Mesodermal cell (in vitro differentiated cells): ENCODE measurements at regions not wholly inside any gene's neighbourhood (a gene's known extent, or its start where the extent isn't known, plus 50 kb on each side); places are given as distances from the start of the nearest gene placed in this dataset.

ENCODE experiments used
- H3K27ac ChIP-seq: 2 replicates; pipeline ENCODE4 v1.7.0; 2013; ENCODE audit warnings: mild to moderate bottlenecking, low read depth, low read length, moderate library complexity; ENCODE audit not compliant: severe bottlenecking
- H3K36me3 ChIP-seq: 2 replicates; pipeline ENCODE4 v1.7.1; 2013; ENCODE audit warnings: mild to moderate bottlenecking, low read length, moderate library complexity; ENCODE audit not compliant: control insufficient read depth, insufficient read depth
- H3K4me1 ChIP-seq: one replicate; pipeline ENCODE4 v1.7.1; 2013; ENCODE audit warnings: mild to moderate bottlenecking, low read length; ENCODE audit not compliant: insufficient read depth, control insufficient read depth, poor library complexity, severe bottlenecking
- H3K4me3 ChIP-seq: 2 replicates; pipeline ENCODE4 v1.7.0; 2013; ENCODE audit warnings: low read length, control low read depth, mild to moderate bottlenecking; ENCODE audit not compliant: insufficient read depth, poor library complexity, severe bottlenecking; ENCODE audit errors: extremely low read depth
- H3K9me3 ChIP-seq: 2 replicates; pipeline ENCODE4 v1.7.1; 2013; ENCODE audit warnings: mild to moderate bottlenecking, low read length, moderate library complexity; ENCODE audit not compliant: control insufficient read depth
- WGBS, 2 experiments: methylation state at CpG; one replicate each; pipeline ENCODE4 v1.1.5; 2013; ENCODE audit warnings: missing lambda C conversion rate in 2 of 2; ENCODE audit not compliant: insufficient coverage in 2 of 2; 5-methylcytosine and 5-hydroxymethylcytosine counted together

DNA sequence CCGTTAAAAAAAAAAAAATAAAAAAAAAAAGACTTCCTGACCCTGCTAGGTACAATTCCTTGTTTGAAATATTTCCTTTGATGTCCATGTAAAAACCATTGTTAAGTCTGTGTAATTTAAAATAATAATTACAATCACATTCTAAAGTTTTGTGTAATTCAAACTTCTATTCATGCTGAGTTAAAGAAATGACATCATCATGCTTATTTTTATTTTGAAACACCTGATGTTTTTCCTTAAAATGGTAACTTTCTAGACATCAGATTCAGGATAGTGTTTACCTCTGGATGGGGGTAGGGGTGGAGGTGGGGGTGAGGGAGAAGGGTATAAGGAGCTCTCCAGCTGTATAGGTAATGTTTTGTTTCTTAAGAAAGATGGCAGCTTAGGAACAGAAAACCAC, 92.8 kb downstream of the ADCYAP1 start:
- H3K27ac ChIP-seq = no peak overlapping the region
- no peaks in the 10 kb centered on the region for H3K4me1 ChIP-seq
- H3K36me3 ChIP-seq = no peaks in the 10 kb centered on the region
- no CpG with 5 or more reads among the region's 1 CpG for WGBS, 2 experiments
- no peak overlapping the region for H3K4me3 ChIP-seq
- peaks cover 15% of the 10 kb centered on the region for H3K9me3 ChIP-seq

DNA sequence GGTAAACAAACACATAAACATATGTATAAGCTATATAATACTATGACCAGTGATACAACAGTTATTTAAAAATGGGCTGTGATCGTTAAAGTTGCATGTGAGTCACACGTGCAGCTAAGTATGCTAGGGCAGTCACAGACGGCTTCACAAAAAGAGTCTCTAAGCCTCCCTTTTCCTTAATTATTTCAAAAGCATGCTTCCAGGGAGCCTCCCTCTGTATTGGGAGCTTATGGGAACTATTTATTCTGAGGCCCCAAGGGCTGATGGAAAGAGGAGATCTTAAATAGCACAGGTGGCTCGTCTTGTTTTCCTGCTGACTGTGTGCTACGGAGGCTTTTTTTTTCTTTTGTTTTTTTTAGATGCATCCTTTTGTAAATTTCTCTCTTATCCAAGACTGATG, 94.3 kb downstream of the ADCYAP1 start:
- Histone ChIP-seq H3K4me3 (no peak overlapping the region), H3K27ac (no peak overlapping the region), H3K36me3 (no peaks in the 10 kb centered on the region), H3K9me3 (peaks cover 10% of the 10 kb centered on the region), H3K4me1 (no peaks in the 10 kb centered on the region)
- WGBS, 2 experiments = 80% methylated on average over 1 of the region's 5 CpGs; no CpG with 5 or more reads in 1 of the 2 experiments

DNA sequence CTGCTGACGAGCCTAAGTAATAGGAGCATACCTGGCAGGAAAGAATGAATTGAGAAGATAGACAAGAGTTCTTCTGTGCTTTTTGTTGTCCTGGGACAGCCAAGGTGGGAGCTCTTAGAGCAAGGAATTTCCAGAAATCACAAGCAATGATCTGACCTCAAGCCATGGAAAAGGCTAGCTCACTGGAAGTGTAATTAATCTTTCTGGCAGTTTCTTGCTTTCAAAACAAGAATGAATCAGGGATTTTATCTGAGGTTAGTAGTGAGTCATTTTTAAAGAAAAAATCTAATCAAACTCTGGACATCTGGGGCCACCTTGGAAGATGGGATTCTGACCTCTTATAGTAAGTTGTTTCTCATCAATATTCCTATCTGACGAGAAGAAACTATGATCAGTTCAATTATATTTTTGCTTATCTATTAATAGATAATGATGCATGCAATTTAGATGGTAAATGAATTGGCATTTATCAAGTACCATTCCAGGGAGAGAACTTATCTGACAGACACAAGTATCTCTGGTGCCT, 98.0 kb downstream of the ADCYAP1 start:
- H3K4me1 ChIP-seq = no peaks in the 10 kb centered on the region
- H3K9me3 ChIP-seq = peaks cover 6% of the 10 kb centered on the region
- WGBS, 2 experiments = 86 to 100% methylated on average over 1 of the region's 2 CpGs
- no peak overlapping the region for H3K4me3 ChIP-seq
- no peaks in the 10 kb centered on the region for H3K36me3 ChIP-seq
- H3K27ac ChIP-seq = peak overlapping the region; percentile 7

DNA sequence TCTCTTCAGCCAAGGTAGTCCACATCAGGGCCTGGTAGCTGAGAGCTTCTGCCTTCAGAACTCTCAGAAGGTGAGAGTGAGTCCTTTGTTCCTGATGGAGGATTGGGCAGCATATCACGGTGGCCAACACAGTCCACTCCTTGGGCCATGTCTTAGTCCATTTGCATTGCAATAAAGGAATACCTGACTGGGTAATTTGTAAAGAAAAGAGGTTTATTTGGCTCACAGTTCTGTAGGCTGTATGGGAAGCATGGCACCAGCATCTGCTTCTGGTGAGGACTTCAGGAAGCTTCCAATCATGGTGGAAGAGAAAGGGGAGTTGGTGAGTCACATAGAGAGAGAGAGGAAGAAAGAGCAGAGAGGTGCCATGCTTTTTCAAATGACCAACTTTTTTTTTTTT, 98.8 kb downstream of the ADCYAP1 start:
- no peaks in the 10 kb centered on the region for H3K36me3 ChIP-seq
- no peak overlapping the region for H3K4me3 ChIP-seq
- no peaks in the 10 kb centered on the region for H3K4me1 ChIP-seq
- 100% methylated on average over 1 of the region's 1 CpG for WGBS, 2 experiments
- H3K9me3 ChIP-seq = peaks cover 6% of the 10 kb centered on the region
- H3K27ac ChIP-seq = no peak overlapping the region

DNA sequence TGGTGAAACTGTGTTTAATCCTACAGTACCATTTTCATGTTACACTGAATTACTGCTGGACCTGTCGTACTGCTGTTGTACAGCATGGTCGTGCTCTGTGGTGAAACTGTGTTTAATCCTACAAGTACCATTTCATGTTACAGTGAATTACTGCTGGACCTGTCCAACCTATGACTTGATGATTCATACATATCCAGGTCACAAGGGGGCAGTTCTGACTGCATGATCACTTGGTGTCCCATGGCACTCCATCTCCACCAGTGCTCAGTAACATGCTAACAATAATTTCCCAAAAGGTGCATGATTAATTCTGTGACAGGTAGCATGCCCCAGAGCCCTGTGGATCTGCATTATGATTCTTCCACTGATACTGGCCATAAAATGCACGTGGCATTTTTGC, 101.6 kb downstream of the ADCYAP1 start:
- no peaks in the 10 kb centered on the region for H3K4me1 ChIP-seq
- 83 to 84% methylated on average over 3 of the region's 3 CpGs for WGBS, 2 experiments
- H3K36me3 ChIP-seq = no peaks in the 10 kb centered on the region
- peaks cover 6% of the 10 kb centered on the region for H3K9me3 ChIP-seq
- no peak overlapping the region for H3K27ac ChIP-seq
- no peak overlapping the region for H3K4me3 ChIP-seq

GRCh38 chr18:1006965-1007364, 102.3 kb downstream of the ADCYAP1 start:
- 94 to 98% methylated on average over 4 to 5 of the region's 6 CpGs for WGBS, 2 experiments
- H3K4me3 ChIP-seq = no peak overlapping the region
- no peaks in the 10 kb centered on the region for H3K36me3 ChIP-seq
- H3K4me1 ChIP-seq = no peaks in the 10 kb centered on the region
- H3K9me3 ChIP-seq = peaks cover 6% of the 10 kb centered on the region
- no peak overlapping the region for H3K27ac ChIP-seq

- Histone ChIP-seq H3K36me3 (no peaks in the 10 kb centered on the region), H3K4me1 (peaks cover 24% of the 10 kb centered on the region), H3K27ac (no peak overlapping the region), H3K4me3 (no peak overlapping the region), H3K9me3 (no peaks in the 10 kb centered on the region)
- 90 to 100% methylated on average over 1 to 2 of the region's 3 CpGs for WGBS, 2 experiments
These were observed 106.7 kb downstream of the ADCYAP1 start for GRCh38 chr18:1011349-1011748.

- no peaks in the 10 kb centered on the region for H3K36me3 ChIP-seq
- no peaks in the 10 kb centered on the region for H3K9me3 ChIP-seq
- no CpG with 5 or more reads among the region's 1 CpG for WGBS, 2 experiments
- no peak overlapping the region for H3K4me3 ChIP-seq
- no peak overlapping the region for H3K27ac ChIP-seq
- peaks cover 31% of the 10 kb centered on the region for H3K4me1 ChIP-seq
These were observed 108.1 kb downstream of the ADCYAP1 start for GRCh38 chr18:1012775-1013174.

DNA sequence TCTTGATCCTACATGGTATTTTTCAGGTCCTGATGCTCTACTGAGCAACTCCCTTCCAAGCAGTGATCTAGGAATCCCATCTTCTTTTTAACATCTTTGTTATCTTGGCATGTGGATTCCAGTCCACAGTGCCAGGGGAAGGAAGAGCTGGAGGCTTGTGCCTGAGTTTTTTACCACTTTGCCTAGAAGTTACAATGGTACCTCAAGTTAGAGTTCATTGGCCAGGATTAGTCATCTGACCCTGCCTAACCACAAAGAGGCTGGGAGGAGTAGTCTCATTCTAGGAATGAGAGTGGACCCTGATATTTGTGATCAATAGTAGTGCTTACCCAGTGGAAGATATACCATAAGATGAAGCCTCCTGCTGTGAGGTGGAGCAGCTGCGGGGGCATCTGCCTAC, 109.3 kb downstream of the ADCYAP1 start:
- peaks cover 41% of the 10 kb centered on the region for H3K4me1 ChIP-seq
- H3K27ac ChIP-seq = peak overlapping the region; percentile 70
- H3K36me3 ChIP-seq = no peaks in the 10 kb centered on the region
- no peaks in the 10 kb centered on the region for H3K9me3 ChIP-seq
- no peak overlapping the region for H3K4me3 ChIP-seq
- WGBS, 2 experiments = 40 to 57% methylated on average over 1 of the region's 1 CpG

GRCh38 chr18:1014509-1014908, 109.8 kb downstream of the ADCYAP1 start:
- no peaks in the 10 kb centered on the region for H3K36me3 ChIP-seq
- H3K4me1 ChIP-seq = peaks cover 41% of the 10 kb centered on the region

DNA sequence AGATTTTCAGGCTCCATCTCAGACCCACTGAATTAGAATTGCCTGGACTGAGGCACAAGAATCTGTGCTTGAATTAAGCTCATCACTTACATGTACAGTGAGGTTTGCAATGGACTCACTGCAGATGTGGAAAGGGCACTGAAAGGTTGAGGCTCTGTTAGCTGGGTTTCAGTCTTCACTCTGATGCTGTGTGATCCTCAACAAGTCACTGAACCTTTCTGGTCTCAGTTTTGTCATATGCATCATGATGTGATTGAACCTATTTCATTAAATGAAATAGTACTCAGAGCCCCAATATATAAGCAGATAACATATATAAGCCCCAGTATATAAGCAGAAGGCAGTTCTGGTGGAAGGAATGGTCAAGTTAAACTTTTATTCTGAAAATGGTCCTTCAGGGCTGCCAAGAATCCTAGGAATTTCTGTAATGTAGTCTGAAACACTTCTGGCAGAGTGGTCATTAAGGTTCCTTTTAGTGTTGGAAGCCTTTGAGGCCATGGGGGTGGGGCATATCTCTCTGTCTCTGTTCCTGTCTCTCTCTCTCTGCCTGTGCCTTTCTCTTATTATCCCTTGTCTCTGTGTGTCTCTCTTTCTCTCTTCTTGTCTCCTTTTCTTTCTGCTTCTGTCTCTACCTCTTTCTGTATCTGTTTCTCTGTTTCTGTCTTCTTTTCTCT, 110.4 kb downstream of the ADCYAP1 start:
- peaks cover 41% of the 10 kb centered on the region for H3K4me1 ChIP-seq
- H3K36me3 ChIP-seq = no peaks in the 10 kb centered on the region
- no peaks in the 10 kb centered on the region for H3K9me3 ChIP-seq
- peak overlapping the region; percentile 70 for H3K27ac ChIP-seq
- H3K4me3 ChIP-seq = no peak overlapping the region

More at GRCh38 chr18:1014509-1014908, 109.8 kb downstream of the ADCYAP1 start:
- H3K4me3 ChIP-seq = no peak overlapping the region
- no peaks in the 10 kb centered on the region for H3K9me3 ChIP-seq
- peak overlapping the region; percentile 70 for H3K27ac ChIP-seq
- 80 to 100% methylated on average over 1 to 5 of the region's 6 CpGs for WGBS, 2 experiments
